ENCODE measurements at regions not wholly inside any gene's neighbourhood (a gene's known extent, or its start where the extent isn't known, plus 50 kb on each side); places are given as distances from the start of the nearest gene placed in this dataset.
A peak's percentile ranks its signal among the peaks of the same experiment; 100 is the strongest.

DNA sequence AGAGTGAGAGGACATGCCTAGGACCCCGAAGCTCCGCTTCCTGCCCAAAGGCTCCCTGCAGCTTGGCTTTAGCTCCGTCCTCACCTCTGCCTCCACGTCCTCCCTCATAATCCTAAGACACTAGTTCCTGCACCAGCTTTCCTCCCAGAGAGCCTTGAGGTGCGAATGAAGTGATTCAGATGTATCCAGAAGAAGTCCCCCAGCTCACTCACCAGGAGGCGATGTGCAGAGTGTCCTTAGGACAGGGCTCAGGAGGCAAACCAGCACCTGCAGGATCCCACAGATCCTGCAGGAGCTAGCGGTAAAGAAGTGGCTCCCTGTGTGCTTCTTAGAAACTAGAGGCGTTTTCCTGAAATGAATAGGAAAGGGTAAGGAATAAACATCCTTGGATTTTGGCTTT is 109.7 kb downstream of the HSPH1 start:
- peak; percentile 30 for TF ChIP-seq CTCF (IDR thresholded peaks at IDR 0.05)
- TF ChIP-seq EP300 (IDR thresholded peaks at IDR 0.05; ENCODE audit: borderline replicate concordance in 1 of 2, low read depth in 1 of 2, low read length in 1 of 2): no peak
- no peak for TF ChIP-seq SIN3A (IDR thresholded peaks at IDR 0.05; ENCODE audit: borderline replicate concordance, low read depth, low read length)
- TF ChIP-seq, protein P1, sequence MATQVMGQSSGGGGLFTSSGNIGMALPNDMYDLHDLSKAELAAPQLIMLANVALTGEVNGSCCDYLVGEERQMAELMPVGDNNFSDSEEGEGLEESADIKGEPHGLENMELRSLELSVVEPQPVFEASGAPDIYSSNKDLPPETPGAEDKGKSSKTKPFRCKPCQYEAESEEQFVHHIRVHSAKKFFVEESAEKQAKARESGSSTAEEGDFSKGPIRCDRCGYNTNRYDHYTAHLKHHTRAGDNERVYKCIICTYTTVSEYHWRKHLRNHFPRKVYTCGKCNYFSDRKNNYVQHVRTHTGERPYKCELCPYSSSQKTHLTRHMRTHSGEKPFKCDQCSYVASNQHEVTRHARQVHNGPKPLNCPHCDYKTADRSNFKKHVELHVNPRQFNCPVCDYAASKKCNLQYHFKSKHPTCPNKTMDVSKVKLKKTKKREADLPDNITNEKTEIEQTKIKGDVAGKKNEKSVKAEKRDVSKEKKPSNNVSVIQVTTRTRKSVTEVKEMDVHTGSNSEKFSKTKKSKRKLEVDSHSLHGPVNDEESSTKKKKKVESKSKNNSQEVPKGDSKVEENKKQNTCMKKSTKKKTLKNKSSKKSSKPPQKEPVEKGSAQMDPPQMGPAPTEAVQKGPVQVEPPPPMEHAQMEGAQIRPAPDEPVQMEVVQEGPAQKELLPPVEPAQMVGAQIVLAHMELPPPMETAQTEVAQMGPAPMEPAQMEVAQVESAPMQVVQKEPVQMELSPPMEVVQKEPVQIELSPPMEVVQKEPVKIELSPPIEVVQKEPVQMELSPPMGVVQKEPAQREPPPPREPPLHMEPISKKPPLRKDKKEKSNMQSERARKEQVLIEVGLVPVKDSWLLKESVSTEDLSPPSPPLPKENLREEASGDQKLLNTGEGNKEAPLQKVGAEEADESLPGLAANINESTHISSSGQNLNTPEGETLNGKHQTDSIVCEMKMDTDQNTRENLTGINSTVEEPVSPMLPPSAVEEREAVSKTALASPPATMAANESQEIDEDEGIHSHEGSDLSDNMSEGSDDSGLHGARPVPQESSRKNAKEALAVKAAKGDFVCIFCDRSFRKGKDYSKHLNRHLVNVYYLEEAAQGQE (IDR thresholded peaks at IDR 0.05; ENCODE audit: low read depth, low read length): no peak
